Effector memory CD4-positive, alpha-beta T cell (primary cell): ENCODE measurements at regions not wholly inside any gene's neighbourhood (a gene's known extent, or its start where the extent isn't known, plus 50 kb on each side); places are given as distances from the start of the nearest gene placed in this dataset.

ENCODE experiments used
- DNase-seq, 3 donors: peaks; one replicate each; pipeline ENCODE4 v3.0.0-alpha.2; 2020
- H3K27ac ChIP-seq: 2 replicates; pipeline ENCODE4 v1.7.0; 2013; ENCODE audit warnings: mild to moderate bottlenecking, low read length, moderate library complexity; ENCODE audit not compliant: insufficient read depth, poor library complexity, severe bottlenecking
- H3K27me3 ChIP-seq: replicated peaks from 2 replicates; pipeline ENCODE4 v1.7.0; 2013; ENCODE audit warnings: mild to moderate bottlenecking, low read length; ENCODE audit not compliant: insufficient read depth, control insufficient read depth, poor library complexity, severe bottlenecking
- H3K36me3 ChIP-seq: 2 replicates; pipeline ENCODE4 v1.7.0; 2013; ENCODE audit warnings: mild to moderate bottlenecking, low read length, moderate library complexity; ENCODE audit not compliant: control insufficient read depth, insufficient read depth
- H3K4me1 ChIP-seq: 2 replicates; pipeline ENCODE4 v1.7.0; 2013; ENCODE audit warnings: low read length, mild to moderate bottlenecking; ENCODE audit not compliant: control insufficient read depth, insufficient read depth, poor library complexity, severe bottlenecking
- H3K4me3 ChIP-seq: 2 replicates; pipeline ENCODE4 v1.7.0; 2013; ENCODE audit warnings: low read length, low read depth, mild to moderate bottlenecking; ENCODE audit not compliant: insufficient read depth, poor library complexity, severe bottlenecking
- H3K9me3 ChIP-seq: 2 replicates; pipeline ENCODE4 v1.7.0; 2013; ENCODE audit warnings: mild to moderate bottlenecking, low read length, moderate library complexity; ENCODE audit not compliant: control insufficient read depth

- no peak for DNase-seq
- Histone ChIP-seq H3K4me3 (no peak overlapping the region), H3K4me1 (no peaks in the 10 kb centered on the region), H3K9me3 (no peaks in the 10 kb centered on the region), H3K36me3 (no peaks in the 10 kb centered on the region), H3K27me3 (no peaks in the 10 kb centered on the region), H3K27ac (no peak overlapping the region)
Observed at GRCh38 chr10:105952153-105952552, 1212.4 kb downstream of the SORCS1 start.

GRCh38 chr10:105950410-105950809 is 1214.1 kb downstream of the SORCS1 start:
- Histone ChIP-seq H3K9me3 (no peaks in the 10 kb centered on the region), H3K27ac (no peak overlapping the region), H3K27me3 (no peaks in the 10 kb centered on the region), H3K4me3 (no peak overlapping the region), H3K36me3 (no peaks in the 10 kb centered on the region), H3K4me1 (no peaks in the 10 kb centered on the region)
- no peak for DNase-seq

GRCh38 chr10:105949721-105950120 is 1214.8 kb downstream of the SORCS1 start:
- Histone ChIP-seq H3K9me3 (no peaks in the 10 kb centered on the region), H3K27me3 (no peaks in the 10 kb centered on the region), H3K36me3 (no peaks in the 10 kb centered on the region), H3K4me1 (no peaks in the 10 kb centered on the region), H3K27ac (no peak overlapping the region), H3K4me3 (no peak overlapping the region)
- no peak for DNase-seq

GRCh38 chr10:105925045-105925785 is 1239.3 kb downstream of the SORCS1 start:
- H3K9me3 ChIP-seq = no peaks in the 10 kb centered on the region

GRCh38 chr10:105921348-105921747 is 1243.2 kb downstream of the SORCS1 start:
- H3K27ac ChIP-seq = no peak overlapping the region
- no peak overlapping the region for H3K4me3 ChIP-seq
- H3K9me3 ChIP-seq = no peaks in the 10 kb centered on the region
- H3K4me1 ChIP-seq = no peaks in the 10 kb centered on the region
- DNase-seq = no peak
- H3K27me3 ChIP-seq = no peaks in the 10 kb centered on the region
- H3K36me3 ChIP-seq = no peaks in the 10 kb centered on the region

More at GRCh38 chr10:105925045-105925785, 1239.3 kb downstream of the SORCS1 start:
- DNase-seq = no peak
- H3K27me3 ChIP-seq = no peaks in the 10 kb centered on the region
- no peaks in the 10 kb centered on the region for H3K36me3 ChIP-seq
- H3K4me3 ChIP-seq = no peak overlapping the region
- no peak overlapping the region for H3K27ac ChIP-seq
- H3K4me1 ChIP-seq = no peaks in the 10 kb centered on the region

- no peak overlapping the region for H3K27ac ChIP-seq
- H3K27me3 ChIP-seq = no peaks in the 10 kb centered on the region
- no peaks in the 10 kb centered on the region for H3K4me1 ChIP-seq
- H3K9me3 ChIP-seq = no peaks in the 10 kb centered on the region
- no peaks in the 10 kb centered on the region for H3K36me3 ChIP-seq
- no peak for DNase-seq
- H3K4me3 ChIP-seq = no peak overlapping the region
Observed at GRCh38 chr10:105914432-105914831, 1250.1 kb downstream of the SORCS1 start.

- Histone ChIP-seq H3K27ac (no peak overlapping the region), H3K4me1 (no peaks in the 10 kb centered on the region), H3K9me3 (no peaks in the 10 kb centered on the region), H3K27me3 (no peaks in the 10 kb centered on the region), H3K4me3 (no peak overlapping the region), H3K36me3 (no peaks in the 10 kb centered on the region)
- DNase-seq = no peak
Observed at GRCh38 chr10:105908701-105909100, 1255.8 kb downstream of the SORCS1 start.

GRCh38 chr10:105885495-105885894 is 1244.4 kb downstream of the SORCS3 start:
- no peak for DNase-seq
- no peaks in the 10 kb centered on the region for H3K27me3 ChIP-seq
- no peak overlapping the region for H3K27ac ChIP-seq
- H3K4me3 ChIP-seq = no peak overlapping the region
- H3K4me1 ChIP-seq = no peaks in the 10 kb centered on the region
- H3K36me3 ChIP-seq = no peaks in the 10 kb centered on the region
- H3K9me3 ChIP-seq = no peaks in the 10 kb centered on the region

GRCh38 chr10:105879401-105879800 is 1238.3 kb downstream of the SORCS3 start:
- Histone ChIP-seq H3K27ac (no peak overlapping the region), H3K4me3 (no peak overlapping the region)

GRCh38 chr10:105875050-105875449 is 1234.0 kb downstream of the SORCS3 start:
- H3K4me1 ChIP-seq = no peaks in the 10 kb centered on the region
- H3K27me3 ChIP-seq = no peaks in the 10 kb centered on the region
- no peaks in the 10 kb centered on the region for H3K36me3 ChIP-seq
- no peak overlapping the region for H3K27ac ChIP-seq
- H3K9me3 ChIP-seq = no peaks in the 10 kb centered on the region
- H3K4me3 ChIP-seq = no peak overlapping the region
- DNase-seq = no peak

More at GRCh38 chr10:105879401-105879800, 1238.3 kb downstream of the SORCS3 start:
- Histone ChIP-seq H3K27me3 (no peaks in the 10 kb centered on the region), H3K36me3 (no peaks in the 10 kb centered on the region), H3K4me1 (no peaks in the 10 kb centered on the region), H3K9me3 (no peaks in the 10 kb centered on the region)
- DNase-seq = no peak
